CD4-positive, alpha-beta T cell treated with Interleukin-12 subunit alpha and Interleukin-12 subunit beta, for 1 hour (primary cell): ENCODE measurements at regions not wholly inside any gene's neighbourhood (a gene's known extent, or its start where the extent isn't known, plus 50 kb on each side); places are given as distances from the start of the nearest gene placed in this dataset.
"Not testable (repeated sequence)": the region's sequence is repeated elsewhere in the genome, so short reads cannot be mapped to it uniquely, and the experiment has no call there.

Experiments
- DNase-seq: peaks from one replicate; pipeline ENCODE4 v3.0.0-alpha.2; 2020

DNA sequence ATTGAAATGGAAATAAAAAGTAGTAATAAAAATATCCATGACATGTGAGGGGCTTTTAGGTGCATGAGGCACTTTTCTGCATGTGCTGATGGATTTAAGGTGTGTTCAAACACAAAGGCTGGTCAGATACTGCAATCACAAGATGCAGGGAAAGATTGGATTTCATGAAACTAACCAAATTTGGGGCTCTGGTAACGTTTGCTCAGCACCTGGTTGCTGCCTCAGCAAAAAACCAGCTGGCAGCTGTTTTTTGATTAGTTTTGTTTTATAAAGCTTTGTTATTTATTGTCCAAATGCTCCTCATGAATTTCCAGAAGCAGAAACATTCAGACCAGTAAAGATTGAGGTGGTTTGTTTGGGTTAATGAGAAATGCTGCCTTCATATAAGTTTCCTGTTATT is 195.7 kb upstream of the NRG3 start:
- DNase-seq = no peak

DNA sequence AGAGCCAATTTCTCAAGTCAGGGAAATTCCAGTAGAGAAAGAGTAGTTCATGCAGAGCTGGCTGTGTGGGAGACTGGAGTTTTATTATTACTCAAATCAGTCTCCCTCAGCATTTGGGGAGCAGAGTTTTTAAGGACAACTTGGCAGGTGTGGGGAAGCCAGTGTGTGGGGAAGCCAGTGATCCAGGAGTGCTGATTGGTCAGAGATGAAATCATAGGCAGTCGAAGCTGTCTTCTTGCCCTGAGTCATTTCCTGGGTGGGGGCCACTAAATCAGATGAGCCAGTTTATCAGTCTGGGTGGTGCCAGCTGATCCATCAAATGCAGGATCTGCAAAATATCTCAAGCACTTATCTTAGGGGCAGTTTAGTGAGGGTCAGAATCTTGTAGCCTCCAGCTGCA is 194.6 kb upstream of the NRG3 start:
- DNase-seq = no peak

DNA sequence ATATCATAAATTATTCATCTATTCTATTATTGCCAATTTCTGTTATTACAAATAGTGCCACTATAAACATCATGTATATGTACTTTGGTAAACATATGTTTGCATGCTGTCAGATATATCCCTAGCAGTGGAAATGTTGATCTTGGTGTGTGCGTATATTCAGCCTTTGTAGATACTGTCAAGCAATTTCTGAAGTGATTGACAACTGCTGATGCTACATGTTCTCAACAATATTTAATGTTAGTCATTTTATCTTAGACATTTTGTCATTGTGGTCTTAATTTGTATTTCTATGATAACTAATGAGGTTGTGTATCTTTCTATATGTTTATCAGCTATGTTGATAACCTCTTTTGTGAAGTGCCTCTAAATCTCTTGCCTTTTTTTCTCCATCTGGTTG is 186.5 kb upstream of the NRG3 start:
- DNase-seq = no peak

DNA sequence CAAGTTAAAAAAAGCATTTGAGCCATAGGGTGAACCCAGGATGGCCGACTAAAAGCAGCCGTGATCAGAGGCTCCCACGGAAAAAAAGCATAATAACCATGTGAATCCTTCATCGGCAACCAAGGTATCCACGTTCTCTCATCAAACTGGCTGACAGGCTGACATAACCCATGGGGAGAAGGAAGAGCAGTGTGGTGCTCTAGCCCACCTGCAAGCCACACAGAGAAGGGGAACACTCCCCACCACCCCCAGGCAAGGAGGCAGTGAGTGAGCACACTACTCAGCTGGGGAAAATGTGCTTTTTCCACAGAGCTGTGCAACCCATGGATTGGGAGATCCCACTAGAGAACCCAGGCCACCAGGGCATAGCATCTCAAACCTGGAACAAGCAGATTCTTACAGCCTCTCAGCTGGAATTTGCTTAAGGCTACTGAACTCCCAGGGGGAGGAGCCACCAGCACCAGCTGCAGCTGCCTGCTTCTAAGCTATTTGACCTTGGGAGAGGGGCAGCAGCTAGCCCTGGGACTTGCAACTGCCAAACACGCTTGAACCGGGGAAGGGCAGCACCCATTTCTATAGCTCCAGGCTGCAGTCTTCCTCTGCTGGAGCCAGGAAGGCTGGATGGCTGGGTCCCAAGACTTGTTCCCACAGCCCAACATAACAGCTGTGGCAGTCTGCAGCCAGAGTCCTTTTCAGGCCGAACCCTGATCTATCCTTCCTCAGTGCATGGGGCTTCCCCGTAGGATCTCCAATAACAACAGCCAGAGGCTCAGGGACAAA is 178.2 kb upstream of the NRG3 start:
- DNase-seq = no peak

DNA sequence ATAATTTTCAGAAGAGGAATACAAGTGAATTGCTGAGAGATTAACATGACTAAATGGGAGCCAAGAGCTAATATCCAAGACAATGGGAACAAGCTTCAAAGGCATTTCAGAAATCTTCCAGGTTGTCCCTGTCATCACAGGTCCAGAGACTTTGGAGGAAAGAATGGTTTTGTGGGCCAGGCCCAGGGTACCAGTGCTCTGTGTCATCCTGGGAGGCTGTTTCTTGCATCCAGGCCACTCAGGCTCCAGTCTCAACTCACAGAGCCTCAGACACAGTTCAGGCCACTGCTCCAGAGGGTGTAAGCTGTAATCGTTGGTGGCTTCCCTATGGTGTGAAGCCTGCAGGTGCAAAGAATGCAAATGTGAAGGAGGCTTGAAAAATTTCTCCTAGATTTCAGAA is 170.4 kb upstream of the NRG3 start:
- DNase-seq = no peak

DNA sequence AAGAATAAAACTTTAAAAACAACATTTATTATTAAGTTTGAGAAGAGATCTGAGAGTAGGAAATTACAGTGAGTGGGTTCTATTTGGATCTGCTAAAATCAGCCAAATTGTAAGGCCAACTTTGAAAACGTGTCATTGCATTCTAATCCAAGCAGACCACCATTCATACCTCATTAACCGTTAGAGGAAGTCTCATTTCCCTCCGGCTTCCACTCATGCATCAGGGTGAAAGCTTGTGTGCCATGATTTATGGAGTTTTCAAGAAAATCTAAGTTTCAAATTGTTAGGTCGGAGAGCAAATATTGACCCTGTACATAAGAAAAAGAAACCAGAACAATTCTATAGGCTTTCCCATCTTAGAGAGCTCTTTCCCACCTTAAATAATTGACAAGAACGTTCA is 166.6 kb upstream of the NRG3 start:
- no peak for DNase-seq

DNA sequence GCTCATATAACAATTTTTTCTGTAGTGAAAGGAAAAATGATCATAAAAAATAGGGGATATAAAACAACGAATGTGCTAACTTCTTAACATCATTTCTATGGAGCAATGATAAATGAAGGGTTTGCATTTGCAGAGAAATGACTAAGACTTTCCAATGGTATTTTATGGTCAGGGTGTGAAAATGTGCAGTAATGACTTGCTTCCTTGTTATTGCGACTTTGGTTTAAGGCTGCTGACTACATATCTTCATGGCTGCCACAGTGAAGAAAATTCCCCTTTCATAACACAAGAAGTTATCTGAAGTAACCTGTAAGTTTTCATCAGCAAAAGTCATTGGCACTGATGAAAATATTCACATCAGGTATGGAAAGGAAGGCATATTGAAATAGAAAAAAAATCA is 166.1 kb upstream of the NRG3 start:
- no peak for DNase-seq

DNA sequence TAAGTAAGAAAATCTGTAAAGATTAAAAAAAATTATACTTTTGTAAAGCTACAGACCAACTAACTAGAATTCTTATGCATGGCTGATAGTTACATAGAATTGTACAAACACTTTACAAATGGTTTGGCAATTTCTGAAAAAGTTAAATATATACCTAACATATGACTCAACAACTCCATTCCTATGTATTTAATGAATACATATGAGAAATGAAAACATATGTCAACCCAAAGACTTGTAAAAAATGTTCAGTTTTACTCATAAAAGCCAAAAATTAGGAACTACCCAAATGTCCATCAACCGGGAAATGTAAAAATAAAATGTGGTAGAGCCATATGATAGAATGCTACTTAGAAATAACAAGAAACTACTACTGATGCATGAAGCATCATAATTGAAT is 152.6 kb upstream of the NRG3 start:
- DNase-seq = no peak

DNA sequence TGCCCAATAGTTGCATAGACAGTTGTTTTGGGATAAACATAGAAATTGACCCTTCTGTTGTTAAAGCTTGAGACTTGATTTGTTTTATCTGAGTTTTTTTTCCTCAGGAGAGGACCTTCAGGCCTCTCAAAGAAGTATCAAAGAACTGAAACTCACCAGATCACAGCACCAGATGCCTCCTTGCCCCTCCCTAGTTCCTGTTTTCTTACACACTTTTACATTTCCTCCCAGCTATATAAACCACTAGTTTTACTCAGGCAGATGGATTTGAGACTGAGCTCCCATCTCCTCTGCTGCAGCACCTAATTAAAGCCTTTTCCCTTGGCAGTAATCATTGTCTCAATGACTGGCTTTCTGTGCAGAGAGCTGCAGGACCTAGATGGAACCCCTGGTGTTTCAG is 150.6 kb upstream of the NRG3 start:
- DNase-seq = no peak

DNA sequence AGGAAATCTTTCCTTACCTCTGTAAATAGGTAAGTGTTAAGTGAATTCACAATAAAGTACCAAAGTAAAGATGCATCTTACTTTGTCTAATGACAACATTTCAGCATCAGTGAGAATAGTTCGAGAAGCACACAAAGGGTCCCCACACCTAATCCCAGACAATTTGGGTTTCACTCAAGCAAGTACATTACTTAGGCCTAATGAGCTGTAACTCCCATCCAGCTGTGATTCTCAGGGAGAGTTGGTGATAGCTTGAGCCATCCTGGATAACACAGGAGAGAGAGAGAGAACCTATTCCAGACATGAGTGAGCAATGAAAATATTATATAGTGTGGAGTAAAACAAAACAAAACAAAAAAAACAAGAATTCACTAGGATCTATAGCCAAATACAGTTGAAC is 149.1 kb upstream of the NRG3 start:
- DNase-seq = no peak

DNA sequence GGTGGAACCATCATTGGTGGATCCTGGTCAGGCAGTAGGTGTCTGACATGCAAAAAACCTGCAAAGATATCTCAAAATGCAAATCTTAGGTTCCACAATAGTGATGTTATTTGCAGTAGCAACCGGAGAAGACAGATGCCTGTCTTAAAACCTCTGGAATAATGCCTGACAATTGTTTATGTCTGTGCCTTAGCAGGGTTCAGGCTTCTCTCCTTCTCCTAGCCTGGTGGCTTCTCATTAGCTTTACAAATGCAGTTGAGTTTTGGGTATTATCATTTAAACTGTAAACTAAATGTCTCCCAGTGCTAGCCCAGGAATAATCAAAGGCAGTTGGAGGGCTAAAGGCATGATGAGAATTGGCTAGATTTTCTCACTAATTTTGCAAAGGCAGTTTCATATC is 146.3 kb upstream of the NRG3 start:
- no peak for DNase-seq

DNA sequence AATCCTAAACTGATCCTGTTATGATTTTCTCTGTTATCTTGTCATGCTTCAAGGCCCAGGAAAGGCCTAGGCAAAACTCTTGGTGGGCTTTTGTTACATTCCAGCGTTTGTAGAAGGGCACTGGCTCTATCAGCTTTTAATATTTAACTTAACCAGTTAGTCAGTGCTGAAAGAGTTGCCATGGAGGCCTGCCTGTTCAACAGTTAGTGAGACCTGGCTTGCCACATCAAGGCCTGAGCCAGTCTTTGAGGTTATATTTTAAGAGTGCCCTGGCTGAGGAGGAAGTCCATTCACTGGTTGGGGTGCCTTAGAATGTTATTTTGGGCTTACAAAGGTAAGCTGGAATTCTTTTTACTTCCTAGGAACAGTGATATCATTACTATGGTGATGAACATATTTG is 144.1 kb upstream of the NRG3 start:
- no peak for DNase-seq

DNA sequence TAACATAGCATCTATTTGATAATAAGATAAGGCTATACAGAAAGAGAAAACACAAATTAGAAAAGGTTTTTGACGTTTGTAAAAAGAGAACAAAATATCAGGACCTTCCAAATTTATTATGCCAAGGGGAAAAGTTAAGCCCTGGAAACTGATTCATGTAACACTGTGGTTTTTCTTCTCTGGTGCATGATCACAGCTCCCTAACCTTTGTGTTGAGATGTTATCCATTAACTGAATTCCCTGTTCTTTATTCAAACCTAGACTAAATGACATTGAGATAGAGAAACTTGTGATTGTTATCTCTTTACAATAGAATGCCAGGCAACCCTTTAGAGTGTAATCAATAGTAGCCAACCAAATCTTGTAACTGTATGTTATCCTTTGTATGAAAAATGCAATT is 141.5 kb upstream of the NRG3 start:
- DNase-seq = no peak

DNA sequence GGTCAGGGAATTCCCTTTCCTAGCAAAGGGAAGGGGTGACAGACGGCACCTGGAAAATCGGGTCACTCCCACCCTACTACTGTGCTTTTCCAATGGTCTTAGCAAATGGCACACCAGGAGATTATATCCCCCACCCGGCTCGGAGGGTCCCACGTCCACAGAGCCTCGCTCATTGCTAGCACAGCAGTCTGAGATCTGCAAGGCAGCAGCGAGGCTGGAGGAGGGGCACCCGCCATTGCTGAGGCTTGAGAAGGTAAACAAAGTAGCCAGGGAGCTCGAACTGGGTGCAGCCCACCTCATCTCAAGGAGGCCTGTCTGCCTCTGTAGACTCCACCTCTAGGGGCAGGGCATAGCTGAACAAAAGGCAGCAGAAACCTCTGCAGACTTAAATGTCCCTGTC is 139.8 kb upstream of the NRG3 start:
- not testable (repeated sequence) for DNase-seq

DNA sequence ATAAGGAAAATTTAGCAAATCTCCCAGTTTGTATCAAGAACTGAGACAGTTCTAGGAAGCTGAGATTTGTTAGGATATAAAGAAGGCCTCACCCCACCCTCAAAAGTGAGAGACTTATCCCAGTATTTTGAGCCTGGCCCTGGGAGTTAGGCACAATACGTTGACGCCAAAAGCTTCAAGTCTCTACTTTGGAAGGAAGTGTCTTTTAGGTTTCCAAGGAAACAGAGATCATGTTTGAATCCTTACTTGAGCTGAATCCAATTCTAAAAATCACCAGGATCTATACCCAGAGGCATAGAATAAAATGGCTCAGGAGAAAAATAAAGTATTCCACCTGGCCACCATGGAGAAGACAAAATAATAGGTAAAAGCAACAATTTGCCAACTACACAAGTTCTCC is 115.9 kb upstream of the NRG3 start:
- no peak for DNase-seq

DNA sequence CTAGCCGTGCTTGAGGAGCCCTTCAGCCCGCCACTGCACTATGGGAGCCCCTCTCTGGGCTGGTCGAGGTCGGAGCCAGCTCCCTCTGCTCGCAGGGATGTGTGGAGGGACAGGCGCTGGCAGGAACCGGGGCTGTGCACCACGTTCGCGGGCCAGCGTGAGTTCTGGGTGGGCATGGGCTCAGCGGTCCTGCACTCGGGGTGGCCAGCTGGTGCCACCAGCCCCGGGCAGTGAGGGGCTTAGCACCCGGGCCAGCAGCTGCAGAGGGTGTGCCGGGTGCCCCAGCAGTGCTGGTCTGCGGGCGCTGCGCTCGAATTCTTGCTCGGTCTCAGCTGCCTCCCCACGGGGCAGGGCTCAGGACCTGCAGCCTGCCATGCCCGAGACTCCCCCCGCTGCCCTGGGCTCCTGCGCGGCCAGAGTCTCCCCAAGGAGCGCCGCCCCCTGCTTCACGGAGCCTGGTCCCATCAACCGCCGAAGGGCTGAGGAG is 90.8 kb upstream of the NRG3 start:
- DNase-seq = no peak

DNA sequence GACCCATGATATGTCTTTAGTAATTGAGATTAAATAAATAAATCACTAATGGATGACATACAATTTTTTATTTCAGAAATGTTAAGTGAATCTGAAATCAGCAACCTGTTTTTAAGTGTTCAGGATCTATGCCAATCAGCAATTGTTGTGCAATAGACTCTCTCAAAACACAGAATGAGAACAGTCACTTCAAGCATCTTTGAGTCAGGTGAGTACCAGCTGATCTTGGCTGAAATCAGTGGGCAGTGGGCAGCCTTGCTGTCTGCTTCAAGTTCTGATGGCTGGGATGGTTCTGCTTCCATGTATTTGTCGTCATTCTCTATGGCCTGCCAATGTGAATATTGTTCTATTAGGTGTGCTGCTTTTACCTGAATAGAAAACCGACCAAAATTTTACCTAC is 82.3 kb upstream of the NRG3 start:
- DNase-seq = no peak

DNA sequence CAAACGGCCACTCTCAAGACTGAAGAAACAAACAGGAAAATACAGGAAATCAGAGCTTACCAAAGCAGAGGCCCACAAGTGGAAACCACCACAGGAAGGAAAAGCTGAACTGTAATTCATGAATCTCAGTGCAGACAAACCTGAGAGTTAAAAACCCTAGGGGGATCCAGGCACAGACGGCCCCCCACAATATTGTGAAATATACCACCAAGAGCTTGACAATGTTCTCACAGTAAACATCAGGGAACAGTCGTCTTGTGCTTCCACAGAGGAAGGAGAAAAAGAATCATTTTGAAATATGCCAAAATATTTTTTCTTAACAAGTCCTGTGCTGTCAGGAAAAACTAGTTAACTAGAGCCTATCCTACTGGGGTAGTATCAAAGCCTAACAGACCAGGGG is 68.2 kb upstream of the NRG3 start:
- no peak for DNase-seq

DNA sequence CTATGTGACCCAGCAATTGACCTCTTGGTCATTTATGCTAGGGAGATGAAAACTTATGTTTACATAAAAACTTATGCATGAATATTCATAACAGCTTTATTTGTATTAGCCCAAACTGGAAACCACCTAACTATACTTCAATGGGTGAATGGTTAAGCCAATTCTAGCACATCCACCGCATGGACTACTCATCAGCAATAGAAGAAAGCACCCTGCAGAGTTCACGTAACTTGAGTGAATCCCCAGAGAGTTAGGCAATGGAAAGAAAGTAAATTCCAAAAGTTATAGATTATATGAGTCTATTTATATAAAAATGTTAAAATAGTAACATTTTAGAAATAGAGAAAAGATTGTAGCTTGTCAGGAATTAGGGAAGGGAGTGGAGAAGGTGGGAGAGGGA is 60.2 kb upstream of the NRG3 start:
- DNase-seq = no peak

DNA sequence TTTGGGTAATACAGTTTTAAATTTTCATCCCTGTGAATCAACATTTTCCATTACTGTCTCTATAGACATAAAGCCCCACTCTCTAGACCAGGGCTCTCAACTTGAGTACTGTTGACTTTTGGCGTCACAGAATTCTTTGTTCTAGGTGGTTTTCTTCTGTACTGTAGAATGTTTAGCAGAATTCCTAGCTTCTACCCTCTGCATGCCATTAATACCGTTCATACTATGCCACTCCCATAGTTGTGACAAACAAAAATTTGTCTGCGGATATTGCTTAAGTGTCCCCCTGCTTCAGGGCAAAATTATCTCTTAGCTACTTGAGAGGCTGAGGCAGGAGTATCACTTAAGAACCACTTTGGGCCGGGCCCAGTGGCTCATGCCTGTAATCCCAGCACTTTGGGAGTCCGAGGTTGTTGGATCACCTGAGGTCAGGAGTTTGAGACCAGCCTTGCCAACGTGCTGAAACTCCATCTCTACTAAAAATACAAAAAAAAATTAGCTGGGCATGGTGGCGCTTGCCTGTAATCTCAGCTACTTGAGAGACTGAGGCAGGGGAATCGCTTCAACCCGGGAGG is 57.3 kb upstream of the NRG3 start:
- no peak for DNase-seq

DNA sequence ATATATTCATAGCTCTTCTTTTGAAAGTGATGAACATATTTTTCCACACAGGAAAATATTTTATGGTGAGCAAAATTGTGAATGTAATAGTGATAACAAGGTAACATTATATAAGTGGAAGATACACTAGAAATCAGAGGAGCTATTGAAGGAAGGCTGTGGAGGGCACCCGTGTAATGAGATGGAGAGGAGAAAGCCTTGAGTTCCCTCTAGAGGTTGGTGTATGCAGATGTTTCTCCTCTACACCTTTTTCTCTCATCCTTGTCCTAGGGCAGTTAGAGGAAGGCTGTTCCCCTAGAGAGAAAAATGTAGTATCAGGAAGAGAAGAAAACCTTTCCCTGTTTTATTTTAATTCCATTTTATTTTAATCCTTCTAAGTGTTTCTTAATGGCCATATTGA is 54.6 kb upstream of the NRG3 start:
- no peak for DNase-seq
